GM23338 (cell line): ENCODE measurements at regions not wholly inside any gene's neighbourhood (a gene's known extent, or its start where the extent isn't known, plus 50 kb on each side); places are given as distances from the start of the nearest gene placed in this dataset.

Source experiments
- ATAC-seq: fragments of 200-7000 bp; cut with Tn5 transposase; 3 replicates; pipeline ENCODE4 v1.9.1; 2020
- DNase-seq: peaks from one replicate; pipeline ENCODE4 v3.0.0-alpha.2; 2015; ENCODE audit warnings: low spot score
- H2AFZ ChIP-seq: fragments of 200-600 bp; sonication (generic); 2 replicates; pipeline ENCODE4 v1.8.0; 2016; ENCODE audit warnings: antibody characterized with exemption, mild to moderate bottlenecking, moderate library complexity
- H3F3A ChIP-seq: fragments of 200-600 bp; sonication (generic); replicated peaks from 2 replicates; pipeline ENCODE4 v1.8.0; 2017; ENCODE audit warnings: antibody characterized with exemption, mixed run types, low read depth
- H3K27ac ChIP-seq: fragments of 200-600 bp; sonication (generic); 2 replicates; pipeline ENCODE4 v1.6.1; 2016; ENCODE audit warnings: low read depth
- H3K27me3 ChIP-seq: fragments of 200-600 bp; sonication (generic); 2 replicates; pipeline ENCODE4 v1.8.0; 2016; ENCODE audit warnings: mild to moderate bottlenecking, mixed run types, moderate library complexity; ENCODE audit not compliant: insufficient read depth
- H3K36me3 ChIP-seq: fragments of 200-600 bp; sonication (generic); 2 replicates; pipeline ENCODE4 v1.8.0; 2016; ENCODE audit warnings: mild to moderate bottlenecking; ENCODE audit not compliant: insufficient read depth
- H3K4me1 ChIP-seq: fragments of 200-600 bp; sonication (generic); 2 replicates; pipeline ENCODE4 v1.8.0; 2016; ENCODE audit warnings: mild to moderate bottlenecking, moderate library complexity; ENCODE audit not compliant: insufficient read depth
- H3K4me2 ChIP-seq: fragments of 200-600 bp; sonication (generic); 2 replicates; pipeline ENCODE4 v1.7.1; 2017; ENCODE audit warnings: mixed run types
- H3K4me3 ChIP-seq: fragments of 200-600 bp; sonication (generic); 2 replicates; pipeline ENCODE4 v1.6.1; 2016; ENCODE audit warnings: mixed run types
- H3K79me2 ChIP-seq: fragments of 200-600 bp; sonication (generic); replicated peaks from 2 replicates; pipeline ENCODE4 v1.8.0; 2017; ENCODE audit warnings: mild to moderate bottlenecking; ENCODE audit not compliant: insufficient read depth
- H3K9me2 ChIP-seq: fragments of 200-600 bp; sonication (generic); 2 replicates; pipeline ENCODE4 v1.8.0; 2017; ENCODE audit not compliant: insufficient read depth
- H4K20me1 ChIP-seq: fragments of 200-600 bp; sonication (generic); replicated peaks from 2 replicates; pipeline ENCODE4 v1.8.0; 2017; ENCODE audit warnings: mild to moderate bottlenecking; ENCODE audit not compliant: insufficient read depth
- H3K27ac Mint-ChIP-seq: 2 replicates; pipeline ENCODE4 v1.8.0; 2020; ENCODE audit warnings: inconsistent platforms, mild to moderate bottlenecking, moderate library complexity, mixed read lengths
- H3K27me3 Mint-ChIP-seq: 3 replicates; pipeline ENCODE4 v1.8.0; 2022; ENCODE audit warnings: low read depth, mild to moderate bottlenecking, moderate library complexity, mixed read lengths, inconsistent platforms; ENCODE audit not compliant: insufficient read depth, poor library complexity
- H3K36me3 Mint-ChIP-seq: 3 replicates; pipeline ENCODE4 v1.8.0; 2021; ENCODE audit warnings: low read depth, mild to moderate bottlenecking, inconsistent platforms, moderate library complexity, mixed read lengths
- H3K4me1 Mint-ChIP-seq: 3 replicates; pipeline ENCODE4 v1.8.0; 2020; ENCODE audit warnings: mild to moderate bottlenecking, inconsistent platforms, mixed read lengths
- H3K4me3 Mint-ChIP-seq: 3 replicates; pipeline ENCODE4 v1.8.0; 2021; ENCODE audit warnings: moderate library complexity, mild to moderate bottlenecking, inconsistent platforms, mixed read lengths
- H3K9me3 Mint-ChIP-seq: 3 replicates; pipeline ENCODE4 v1.8.0; 2020; ENCODE audit warnings: moderate library complexity, mild to moderate bottlenecking, inconsistent platforms, mixed read lengths
- CREB1 ChIP-seq: fragments of 250-450 bp; sonication (Bioruptor Pico); IDR thresholded peaks from 2 replicates; pipeline ENCODE4 v1.5.0; 2020; ENCODE audit warnings: low read depth, mild to moderate bottlenecking, moderate library complexity
- CTCF ChIP-seq, 2 experiments: fragments of 200-600 bp in 1 of 2; sonication (generic) in 1 of 2; conservative IDR thresholded peaks; 2 replicates each; pipeline versions ENCODE4 v1.5.1 to v1.6.1; 2016 to 2017; ENCODE audit warnings: antibody characterized with exemption in 2 of 2, low read depth in 2 of 2, mild to moderate bottlenecking in 2 of 2, moderate library complexity in 1 of 2
- ETS1 ChIP-seq: IDR thresholded peaks from 2 replicates; pipeline ENCODE4 v1.6.1; 2016; ENCODE audit warnings: antibody characterized with exemption
- EZH2 ChIP-seq: fragments of 200-600 bp; sonication (generic); IDR thresholded peaks from one replicate; pipeline ENCODE4 v1.8.0; 2017; ENCODE audit warnings: antibody characterized with exemption, mild to moderate bottlenecking, low read depth; ENCODE audit not compliant: unreplicated experiment
- EZH2phosphoT487 ChIP-seq: fragments of 200-600 bp; sonication (generic); IDR thresholded peaks from one replicate; pipeline ENCODE4 v1.8.1; 2018; ENCODE audit warnings: antibody characterized with exemption; ENCODE audit not compliant: unreplicated experiment
- JUNB ChIP-seq: IDR thresholded peaks from one replicate; pipeline ENCODE4 v1.6.1; 2016; ENCODE audit warnings: antibody characterized with exemption; ENCODE audit not compliant: unreplicated experiment
- NANOG ChIP-seq: IDR thresholded peaks from 2 replicates; pipeline ENCODE4 v1.6.1; 2016; ENCODE audit warnings: antibody characterized with exemption, borderline replicate concordance
- POLR2AphosphoS5 ChIP-seq: IDR thresholded peaks from 2 replicates; pipeline ENCODE4 v1.6.1; 2016; ENCODE audit warnings: antibody characterized with exemption, low read depth
- REST ChIP-seq: IDR thresholded peaks from one replicate; pipeline ENCODE4 v1.6.1; 2018; ENCODE audit warnings: antibody characterized with exemption; ENCODE audit not compliant: unreplicated experiment
- STAT1 ChIP-seq: IDR thresholded peaks from one replicate; pipeline ENCODE4 v1.6.1; 2016; ENCODE audit warnings: antibody characterized with exemption; ENCODE audit not compliant: unreplicated experiment
- ZNF114 ChIP-seq: fragments of 250-450 bp; sonication (Bioruptor Pico); IDR thresholded peaks from 2 replicates; pipeline ENCODE4 v1.5.0; 2020; ENCODE audit warnings: mild to moderate bottlenecking, moderate library complexity
- ZNF331 ChIP-seq: fragments of 250-450 bp; sonication (Bioruptor Pico); IDR thresholded peaks from 2 replicates; pipeline ENCODE4 v1.5.0; 2020; ENCODE audit warnings: low read depth, mild to moderate bottlenecking, moderate library complexity
- ZNF462 ChIP-seq: fragments of 250-450 bp; sonication (Bioruptor Pico); IDR thresholded peaks from 2 replicates; pipeline ENCODE4 v1.5.0; 2020; ENCODE audit warnings: mild to moderate bottlenecking, moderate library complexity

- Mint-ChIP-seq H3K36me3 (peaks cover 15% of the 10 kb centered on the region; the same call in 2 of the 3 replicates), H3K9me3 (peaks cover 39% of the 10 kb centered on the region), H3K27ac (no peak overlapping the region), H3K27me3 (peaks cover 10% of the 10 kb centered on the region), H3K4me3 (no peak overlapping the region), H3K4me1 (peaks cover 8% of the 10 kb centered on the region)
- no peak for ATAC-seq
- Histone ChIP-seq H4K20me1 (no peaks in the 10 kb centered on the region), H3K79me2 (no peaks in the 10 kb centered on the region), H3K36me3 (no peaks in the 10 kb centered on the region), H3K4me1 (no peaks in the 10 kb centered on the region), H3K4me2 (no peak overlapping the region), H3K27me3 (no peaks in the 10 kb centered on the region), H2AFZ (no peak overlapping the region), H3F3A (no peaks in the 10 kb centered on the region), H3K4me3 (no peak overlapping the region), H3K27ac (no peak overlapping the region), H3K9me2 (no peaks in the 10 kb centered on the region)
- no peak for DNase-seq
- TF ChIP-seq EZH2 (no peak), NANOG (no peak), JUNB (no peak), ZNF462 (CRISPR knock-in tag) (no peak), ZNF331 (CRISPR knock-in tag) (no peak), EZH2phosphoT487 (no peak), REST (no peak), STAT1 (no peak), POLR2AphosphoS5 (no peak), CTCF (conservative IDR thresholded peaks at IDR 0.05; ENCODE audit: low read depth in 2 of 2) (no peak), CREB1 (CRISPR knock-in tag) (no peak), ZNF114 (CRISPR knock-in tag) (no peak), ETS1 (no peak)
Measured at GRCh38 chr11:69397732-69398131, 83.7 kb upstream of the LINC01488 start.
